Activated naive CD4-positive, alpha-beta T cell treated with anti-CD3 and anti-CD28 coated beads for 36 hours (primary cell): ENCODE measurements at regions not wholly inside any gene's neighbourhood (a gene's known extent, or its start where the extent isn't known, plus 50 kb on each side); places are given as distances from the start of the nearest gene placed in this dataset.
A peak's percentile ranks its signal among the peaks of the same experiment; 100 is the strongest.

ENCODE experiments used
- CTCF ChIA-PET: fragments of 350-600 bp; sonication (Branson Sonifier 250); formaldehyde crosslinking; loops from one replicate; lab custom pipeline; 2021; ENCODE audit warnings: antibody characterized with exemption; lab: Charles Lee
- DNase-seq: peaks from one replicate; pipeline ENCODE4 v3.0.0-alpha.2; 2020
- H3K27ac Mint-ChIP-seq: one replicate; pipeline ENCODE4 v1.8.0; 2021; ENCODE audit warnings: mild to moderate bottlenecking, mixed read lengths
- H3K27me3 Mint-ChIP-seq: one replicate; pipeline ENCODE4 v1.8.0; 2021; ENCODE audit warnings: low read depth, mixed read lengths
- H3K36me3 Mint-ChIP-seq: one replicate; pipeline ENCODE4 v1.8.0; 2021; ENCODE audit warnings: low read depth, mixed read lengths
- H3K4me1 Mint-ChIP-seq: one replicate; pipeline ENCODE4 v1.8.0; 2021; ENCODE audit warnings: low read depth, mixed read lengths
- H3K4me3 Mint-ChIP-seq: one replicate; pipeline ENCODE4 v1.8.0; 2021; ENCODE audit warnings: mild to moderate bottlenecking, moderate library complexity, mixed read lengths
- H3K9me3 Mint-ChIP-seq: one replicate; pipeline ENCODE4 v1.8.0; 2021; ENCODE audit warnings: mixed read lengths
- intact Hi-C: fragments of 100-400 bp; cut with micrococcal nuclease; formaldehyde crosslinking; loops from one replicate; pipeline ENCODE4 v1.15.1; 2023

GRCh38 chr2:118562144-118562543, 285.3 kb downstream of the EN1 start:
- Mint-ChIP-seq H3K27ac (no peak overlapping the region), H3K9me3 (no peaks in the 10 kb centered on the region), H3K4me1 (no peaks in the 10 kb centered on the region), H3K36me3 (no peaks in the 10 kb centered on the region), H3K4me3 (no peak overlapping the region), H3K27me3 (peaks cover 10% of the 10 kb centered on the region)
- CTCF ChIA-PET: interaction anchor here (0.6 kb wide), 1 partner anchor 591 kb away, joined by 3 read pairs; no protein-coding TSS in a partner anchor
- DNase-seq: no peak
- intact Hi-C loops: no loop called here

- Mint-ChIP-seq H3K27me3 (peaks cover 11% of the 10 kb centered on the region), H3K27ac (no peak overlapping the region), H3K4me1 (no peaks in the 10 kb centered on the region), H3K9me3 (no peaks in the 10 kb centered on the region), H3K36me3 (no peaks in the 10 kb centered on the region), H3K4me3 (no peak overlapping the region)
- intact Hi-C loops: no loop called here
- DNase-seq: no peak
- CTCF ChIA-PET: no interaction called here
Measured at GRCh38 chr2:118558846-118559245, 288.6 kb downstream of the EN1 start.

- CTCF ChIA-PET: no interaction called here
- no peak for DNase-seq
- Mint-ChIP-seq H3K36me3 (no peaks in the 10 kb centered on the region), H3K4me3 (no peak overlapping the region), H3K27ac (no peak overlapping the region), H3K4me1 (no peaks in the 10 kb centered on the region), H3K27me3 (peaks cover 12% of the 10 kb centered on the region), H3K9me3 (no peaks in the 10 kb centered on the region)
- intact Hi-C loops: no loop called here
Measured at GRCh38 chr2:118557791-118558190, 289.7 kb downstream of the EN1 start.

GRCh38 chr2:118557016-118557415, 290.4 kb downstream of the EN1 start:
- Mint-ChIP-seq H3K27ac (no peak overlapping the region), H3K4me1 (no peaks in the 10 kb centered on the region), H3K27me3 (peaks cover 12% of the 10 kb centered on the region), H3K4me3 (no peak overlapping the region), H3K9me3 (no peaks in the 10 kb centered on the region), H3K36me3 (no peaks in the 10 kb centered on the region)
- no peak for DNase-seq
- CTCF ChIA-PET: no interaction called here
- intact Hi-C loops: no loop called here

GRCh38 chr2:118554616-118555015, 292.8 kb downstream of the EN1 start:
- H3K27me3 Mint-ChIP-seq: peaks cover 9% of the 10 kb centered on the region
- no peak for DNase-seq
- no peak overlapping the region for H3K27ac Mint-ChIP-seq
- H3K4me3 Mint-ChIP-seq: no peak overlapping the region
- H3K36me3 Mint-ChIP-seq: no peaks in the 10 kb centered on the region
- no peaks in the 10 kb centered on the region for H3K4me1 Mint-ChIP-seq
- CTCF ChIA-PET: no interaction called here
- no peaks in the 10 kb centered on the region for H3K9me3 Mint-ChIP-seq
- intact Hi-C loops: no loop called here

GRCh38 chr2:118549503-118549902, 297.9 kb downstream of the EN1 start:
- Mint-ChIP-seq H3K27ac (no peak overlapping the region), H3K36me3 (no peaks in the 10 kb centered on the region), H3K9me3 (no peaks in the 10 kb centered on the region), H3K27me3 (peaks cover 7% of the 10 kb centered on the region), H3K4me1 (no peaks in the 10 kb centered on the region), H3K4me3 (no peak overlapping the region)
- intact Hi-C loops: no loop called here
- DNase-seq: no peak
- CTCF ChIA-PET: no interaction called here

- Mint-ChIP-seq H3K27ac (no peak overlapping the region), H3K36me3 (no peaks in the 10 kb centered on the region)
Measured at GRCh38 chr2:118548880-118549488, 298.5 kb downstream of the EN1 start.

GRCh38 chr2:118539290-118539689, 308.2 kb downstream of the EN1 start:
- CTCF ChIA-PET: interaction anchor here (1.1 kb wide), 1 partner anchor 316 kb away, joined by 3 read pairs; no protein-coding TSS in a partner anchor
- H3K4me3 Mint-ChIP-seq: no peak overlapping the region
- no peak overlapping the region for H3K27ac Mint-ChIP-seq
- DNase-seq: peak; percentile 13
- intact Hi-C loops: no loop called here
- H3K36me3 Mint-ChIP-seq: no peaks in the 10 kb centered on the region
- H3K27me3 Mint-ChIP-seq: peaks cover 12% of the 10 kb centered on the region
- H3K4me1 Mint-ChIP-seq: no peaks in the 10 kb centered on the region
- no peaks in the 10 kb centered on the region for H3K9me3 Mint-ChIP-seq

More at GRCh38 chr2:118548880-118549488, 298.5 kb downstream of the EN1 start:
- no peaks in the 10 kb centered on the region for H3K4me1 Mint-ChIP-seq
- no peaks in the 10 kb centered on the region for H3K9me3 Mint-ChIP-seq
- H3K4me3 Mint-ChIP-seq: no peak overlapping the region
- intact Hi-C loops: no loop called here
- DNase-seq: no peak
- H3K27me3 Mint-ChIP-seq: peaks cover 5% of the 10 kb centered on the region
- CTCF ChIA-PET: no interaction called here

- CTCF ChIA-PET: no interaction called here
- H3K4me1 Mint-ChIP-seq: no peaks in the 10 kb centered on the region
- peaks cover 12% of the 10 kb centered on the region for H3K27me3 Mint-ChIP-seq
- no peaks in the 10 kb centered on the region for H3K36me3 Mint-ChIP-seq
- no peak overlapping the region for H3K27ac Mint-ChIP-seq
- no peak overlapping the region for H3K4me3 Mint-ChIP-seq
- no peaks in the 10 kb centered on the region for H3K9me3 Mint-ChIP-seq
- intact Hi-C loops: no loop called here
- no peak for DNase-seq
Measured at GRCh38 chr2:118536306-118536705, 311.1 kb downstream of the EN1 start.

GRCh38 chr2:118535818-118536212, 311.6 kb downstream of the EN1 start:
- no peaks in the 10 kb centered on the region for H3K9me3 Mint-ChIP-seq
- CTCF ChIA-PET: no interaction called here
- H3K27me3 Mint-ChIP-seq: peaks cover 12% of the 10 kb centered on the region
- no peaks in the 10 kb centered on the region for H3K4me1 Mint-ChIP-seq
- no peak overlapping the region for H3K4me3 Mint-ChIP-seq
- H3K27ac Mint-ChIP-seq: peak overlapping the region; percentile 15
- intact Hi-C loops: no loop called here
- DNase-seq: no peak
- no peaks in the 10 kb centered on the region for H3K36me3 Mint-ChIP-seq

- DNase-seq: no peak
- CTCF ChIA-PET: no interaction called here
- no peaks in the 10 kb centered on the region for H3K9me3 Mint-ChIP-seq
- H3K4me3 Mint-ChIP-seq: no peak overlapping the region
- no peak overlapping the region for H3K27ac Mint-ChIP-seq
- H3K36me3 Mint-ChIP-seq: no peaks in the 10 kb centered on the region
- intact Hi-C loops: no loop called here
- no peaks in the 10 kb centered on the region for H3K4me1 Mint-ChIP-seq
- H3K27me3 Mint-ChIP-seq: peaks cover 10% of the 10 kb centered on the region
Measured at GRCh38 chr2:118535171-118535817, 312.2 kb downstream of the EN1 start.

- Mint-ChIP-seq H3K36me3 (no peaks in the 10 kb centered on the region), H3K4me3 (no peak overlapping the region), H3K9me3 (no peaks in the 10 kb centered on the region), H3K4me1 (no peaks in the 10 kb centered on the region), H3K27ac (no peak overlapping the region), H3K27me3 (peaks cover 9% of the 10 kb centered on the region)
- intact Hi-C loops: no loop called here
- DNase-seq: no peak
- CTCF ChIA-PET: no interaction called here
Measured at GRCh38 chr2:118530976-118531375, 316.5 kb downstream of the EN1 start.
